GM12891 (cell line): ENCODE measurements at regions not wholly inside any gene's neighbourhood (a gene's known extent, or its start where the extent isn't known, plus 50 kb on each side); places are given as distances from the start of the nearest gene placed in this dataset.

Source experiments
- PAX5 ChIP-seq: IDR thresholded peaks from 2 replicates; pipeline ENCODE4 v1.6.1; 2011; ENCODE audit warnings: low read length, moderate library complexity, mild to moderate bottlenecking; ENCODE audit not compliant: insufficient read depth, severe bottlenecking
- POLR2A ChIP-seq: IDR thresholded peaks from 2 replicates; pipeline ENCODE4 v1.6.1; 2011; ENCODE audit warnings: low read depth, low read length, control low read depth
- POLR2AphosphoS5 ChIP-seq: IDR thresholded peaks from 2 replicates; pipeline ENCODE4 v1.6.1; 2011; ENCODE audit warnings: low read depth, low read length, control low read depth
- SPI1 ChIP-seq: IDR thresholded peaks from 2 replicates; pipeline ENCODE4 v1.6.1; 2011; ENCODE audit warnings: low read depth, low read length, control low read depth
- TAF1 ChIP-seq: IDR thresholded peaks from 2 replicates; pipeline ENCODE4 v1.6.1; 2011; ENCODE audit warnings: low read depth, low read length, control low read depth

GRCh38 chr9:78630966-78631365 is 334.0 kb downstream of the PSAT1 start:
- TF ChIP-seq POLR2AphosphoS5 (no peak), POLR2A (no peak), TAF1 (no peak), SPI1 (no peak), PAX5 (no peak)
